ENCODE measurements at regions not wholly inside any gene's neighbourhood (a gene's known extent, or its start where the extent isn't known, plus 50 kb on each side); places are given as distances from the start of the nearest gene placed in this dataset.

DNA sequence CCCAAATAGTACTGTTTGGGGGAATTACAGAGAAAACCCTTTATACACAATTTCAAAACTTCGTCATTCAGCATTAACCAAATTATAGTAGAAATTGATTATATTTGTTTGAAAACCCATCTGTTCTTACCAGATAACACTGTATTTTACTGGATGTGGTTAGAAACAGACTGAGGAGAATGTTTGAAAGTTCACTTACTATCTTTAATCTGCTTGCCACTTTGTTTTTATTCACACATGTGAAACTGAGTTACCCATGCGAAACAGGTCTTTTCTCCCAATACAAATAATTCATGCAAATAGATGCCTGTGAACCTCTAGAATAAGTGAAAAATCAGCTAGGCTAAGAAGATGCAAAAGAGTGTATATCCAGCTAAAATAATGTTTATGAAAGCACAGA lies 177.5 kb downstream of the NAA11 start:
- Mint-ChIP-seq H3K9me3 (peaks cover 3% of the 10 kb centered on the region), H3K27me3 (no peaks in the 10 kb centered on the region), H3K36me3 (ENCODE audit: low read depth) (no peaks in the 10 kb centered on the region), H3K27ac (no peak overlapping the region), H3K4me3 (no peak overlapping the region), H3K4me1 (ENCODE audit: low read depth) (no peaks in the 10 kb centered on the region)
- TF ChIP-seq, protein P1, sequence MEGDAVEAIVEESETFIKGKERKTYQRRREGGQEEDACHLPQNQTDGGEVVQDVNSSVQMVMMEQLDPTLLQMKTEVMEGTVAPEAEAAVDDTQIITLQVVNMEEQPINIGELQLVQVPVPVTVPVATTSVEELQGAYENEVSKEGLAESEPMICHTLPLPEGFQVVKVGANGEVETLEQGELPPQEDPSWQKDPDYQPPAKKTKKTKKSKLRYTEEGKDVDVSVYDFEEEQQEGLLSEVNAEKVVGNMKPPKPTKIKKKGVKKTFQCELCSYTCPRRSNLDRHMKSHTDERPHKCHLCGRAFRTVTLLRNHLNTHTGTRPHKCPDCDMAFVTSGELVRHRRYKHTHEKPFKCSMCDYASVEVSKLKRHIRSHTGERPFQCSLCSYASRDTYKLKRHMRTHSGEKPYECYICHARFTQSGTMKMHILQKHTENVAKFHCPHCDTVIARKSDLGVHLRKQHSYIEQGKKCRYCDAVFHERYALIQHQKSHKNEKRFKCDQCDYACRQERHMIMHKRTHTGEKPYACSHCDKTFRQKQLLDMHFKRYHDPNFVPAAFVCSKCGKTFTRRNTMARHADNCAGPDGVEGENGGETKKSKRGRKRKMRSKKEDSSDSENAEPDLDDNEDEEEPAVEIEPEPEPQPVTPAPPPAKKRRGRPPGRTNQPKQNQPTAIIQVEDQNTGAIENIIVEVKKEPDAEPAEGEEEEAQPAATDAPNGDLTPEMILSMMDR (IDR thresholded peaks at IDR 0.05), result no peak
- ATAC-seq (no peak), DNase-seq (no peak)
- intact Hi-C loops (cut with micrococcal nuclease), result no loop called here
- ChIA-PET POLR2A (no interaction called here), CTCF (no interaction called here)

DNA sequence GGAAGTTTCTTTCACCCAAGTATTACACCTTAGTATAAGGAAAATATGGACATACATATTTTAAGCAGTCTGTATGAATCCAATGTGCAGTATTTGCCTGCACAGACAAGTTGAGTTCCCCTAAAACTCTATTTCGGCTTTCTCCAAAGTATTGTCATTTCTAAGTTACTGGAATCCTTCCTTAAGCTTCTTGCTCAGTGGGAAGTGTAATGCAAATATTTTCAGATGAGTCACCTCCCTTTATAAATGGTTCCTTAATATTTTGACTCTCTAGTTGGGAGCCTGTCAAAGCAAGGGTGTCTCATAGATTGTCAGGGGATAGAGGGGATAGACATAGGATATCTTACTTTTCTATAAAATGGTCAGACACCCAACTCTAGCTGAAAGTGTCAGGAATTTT lies 178.6 kb downstream of the NAA11 start:
- Mint-ChIP-seq H3K4me3 (no peak overlapping the region), H3K27ac (no peak overlapping the region), H3K36me3 (ENCODE audit: low read depth) (no peaks in the 10 kb centered on the region), H3K27me3 (no peaks in the 10 kb centered on the region), H3K4me1 (ENCODE audit: low read depth) (no peaks in the 10 kb centered on the region), H3K9me3 (peaks cover 3% of the 10 kb centered on the region)
- POLR2A ChIA-PET, result no interaction called here
- DNase-seq (no peak), ATAC-seq (no peak)
- CTCF ChIA-PET, result no interaction called here
- TF ChIP-seq, protein P1 (IDR thresholded peaks at IDR 0.05), result no peak
- intact Hi-C loops (cut with micrococcal nuclease), result no loop called here

DNA sequence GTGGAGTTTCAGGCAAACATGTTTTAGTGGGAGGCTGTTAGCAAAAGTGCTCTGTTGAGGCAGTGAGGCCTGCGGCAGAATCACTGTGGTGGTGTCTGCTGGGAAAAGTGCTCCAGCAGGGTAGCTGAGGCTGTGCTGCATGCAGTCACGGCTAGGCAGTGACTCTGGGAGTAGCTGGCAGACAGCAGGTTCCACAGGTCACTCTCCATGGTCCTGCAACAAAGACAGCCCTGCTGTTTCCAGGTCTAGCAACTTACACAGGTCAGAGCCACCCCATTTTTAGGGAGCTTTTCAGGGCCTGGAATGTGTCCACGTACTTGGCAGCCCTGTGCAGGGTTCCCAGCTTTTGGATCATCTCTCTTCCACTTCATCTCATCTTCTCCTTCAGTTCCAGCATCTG lies 184.3 kb downstream of the NAA11 start:
- no peak for DNase-seq
- Mint-ChIP-seq H3K9me3 (peaks cover 4% of the 10 kb centered on the region), H3K27me3 (no peaks in the 10 kb centered on the region), H3K4me1 (ENCODE audit: low read depth) (no peaks in the 10 kb centered on the region), H3K27ac (no peak overlapping the region), H3K36me3 (ENCODE audit: low read depth) (no peaks in the 10 kb centered on the region), H3K4me3 (no peak overlapping the region)
- ChIA-PET POLR2A (no interaction called here), CTCF (no interaction called here)
- intact Hi-C loops (cut with micrococcal nuclease), result no loop called here
- ATAC-seq, result no peak
- TF ChIP-seq, protein P1 (IDR thresholded peaks at IDR 0.05), result no peak

DNA sequence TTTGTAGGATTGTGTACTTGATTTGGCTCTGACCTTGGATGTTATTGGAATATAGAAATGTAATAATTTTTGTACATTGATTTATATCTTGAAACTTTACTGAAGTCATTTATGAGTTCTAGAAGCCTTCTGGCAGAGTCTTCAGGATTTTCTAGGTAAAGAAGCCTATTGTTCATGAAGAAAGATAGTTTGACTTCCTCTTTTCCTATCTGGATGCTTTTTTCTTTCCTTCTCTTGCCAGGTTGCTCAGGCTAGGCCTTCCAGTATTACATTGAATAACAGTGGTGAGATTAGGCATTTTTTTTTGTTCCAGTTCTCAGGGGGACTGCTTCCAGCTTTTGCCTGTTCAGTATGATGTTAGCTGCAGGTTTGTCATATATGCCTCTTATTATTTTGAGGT lies 191.1 kb downstream of the NAA11 start:
- intact Hi-C loops (cut with micrococcal nuclease), result no loop called here
- H3K27ac Mint-ChIP-seq, result no peak overlapping the region
- no peak overlapping the region for H3K4me3 Mint-ChIP-seq
- TF ChIP-seq, protein P1 (IDR thresholded peaks at IDR 0.05), result no peak
- no peaks in the 10 kb centered on the region for H3K27me3 Mint-ChIP-seq
- POLR2A ChIA-PET, result no interaction called here
- peaks cover 4% of the 10 kb centered on the region for H3K9me3 Mint-ChIP-seq
- ATAC-seq (no peak), DNase-seq (no peak)
- H3K4me1 Mint-ChIP-seq (ENCODE audit: low read depth), result no peaks in the 10 kb centered on the region
- no peaks in the 10 kb centered on the region for H3K36me3 Mint-ChIP-seq (ENCODE audit: low read depth)
- CTCF ChIA-PET, result no interaction called here

DNA sequence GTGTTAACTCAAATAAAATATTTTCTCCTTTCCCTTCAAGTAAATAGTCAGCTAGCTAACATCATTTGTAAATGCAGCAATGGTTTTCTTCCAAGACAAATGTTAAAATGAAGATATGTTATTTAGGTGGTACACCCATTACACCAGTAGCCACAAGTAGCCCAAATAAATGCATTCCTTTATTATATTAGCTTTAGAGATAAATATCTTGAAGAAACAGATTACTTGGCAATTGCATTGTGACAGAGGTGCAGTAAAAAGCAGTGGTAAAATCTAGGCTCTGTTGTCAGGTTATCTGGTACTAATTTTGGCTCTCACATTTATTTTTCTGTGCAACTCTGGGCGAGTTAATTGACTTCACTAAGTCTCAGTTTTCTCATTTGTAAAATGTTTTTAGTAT lies 193.0 kb downstream of the NAA11 start:
- Mint-ChIP-seq H3K27ac (no peak overlapping the region), H3K4me1 (ENCODE audit: low read depth) (no peaks in the 10 kb centered on the region), H3K9me3 (peaks cover 6% of the 10 kb centered on the region), H3K4me3 (no peak overlapping the region), H3K27me3 (no peaks in the 10 kb centered on the region), H3K36me3 (ENCODE audit: low read depth) (no peaks in the 10 kb centered on the region)
- TF ChIP-seq, protein P1 (IDR thresholded peaks at IDR 0.05), result no peak
- ATAC-seq, result no peak
- no peak for DNase-seq
- CTCF ChIA-PET, result no interaction called here
- intact Hi-C loops (cut with micrococcal nuclease), result no loop called here
- POLR2A ChIA-PET, result no interaction called here

All from activated CD8-positive, alpha-beta T cell treated with anti-CD3 and anti-CD28 coated beads for 36 hours (primary cell).